GM23338 (cell line): ENCODE measurements at regions not wholly inside any gene's neighbourhood (a gene's known extent, or its start where the extent isn't known, plus 50 kb on each side); places are given as distances from the start of the nearest gene placed in this dataset.

Experiments used
- ATAC-seq: fragments of 200-7000 bp; cut with Tn5 transposase; 3 replicates; pipeline ENCODE4 v1.9.1; 2020
- DNase-seq: peaks from one replicate; pipeline ENCODE4 v3.0.0-alpha.2; 2015; ENCODE audit warnings: low spot score
- H2AFZ ChIP-seq: fragments of 200-600 bp; sonication (generic); 2 replicates; pipeline ENCODE4 v1.8.0; 2016; ENCODE audit warnings: antibody characterized with exemption, mild to moderate bottlenecking, moderate library complexity
- H3F3A ChIP-seq: fragments of 200-600 bp; sonication (generic); replicated peaks from 2 replicates; pipeline ENCODE4 v1.8.0; 2017; ENCODE audit warnings: antibody characterized with exemption, mixed run types, low read depth
- H3K27ac ChIP-seq: fragments of 200-600 bp; sonication (generic); 2 replicates; pipeline ENCODE4 v1.6.1; 2016; ENCODE audit warnings: low read depth
- H3K27me3 ChIP-seq: fragments of 200-600 bp; sonication (generic); 2 replicates; pipeline ENCODE4 v1.8.0; 2016; ENCODE audit warnings: mild to moderate bottlenecking, mixed run types, moderate library complexity; ENCODE audit not compliant: insufficient read depth
- H3K36me3 ChIP-seq: fragments of 200-600 bp; sonication (generic); 2 replicates; pipeline ENCODE4 v1.8.0; 2016; ENCODE audit warnings: mild to moderate bottlenecking; ENCODE audit not compliant: insufficient read depth
- H3K4me1 ChIP-seq: fragments of 200-600 bp; sonication (generic); 2 replicates; pipeline ENCODE4 v1.8.0; 2016; ENCODE audit warnings: mild to moderate bottlenecking, moderate library complexity; ENCODE audit not compliant: insufficient read depth
- H3K4me2 ChIP-seq: fragments of 200-600 bp; sonication (generic); 2 replicates; pipeline ENCODE4 v1.7.1; 2017; ENCODE audit warnings: mixed run types
- H3K4me3 ChIP-seq: fragments of 200-600 bp; sonication (generic); 2 replicates; pipeline ENCODE4 v1.6.1; 2016; ENCODE audit warnings: mixed run types
- H3K79me2 ChIP-seq: fragments of 200-600 bp; sonication (generic); replicated peaks from 2 replicates; pipeline ENCODE4 v1.8.0; 2017; ENCODE audit warnings: mild to moderate bottlenecking; ENCODE audit not compliant: insufficient read depth
- H3K9me2 ChIP-seq: fragments of 200-600 bp; sonication (generic); 2 replicates; pipeline ENCODE4 v1.8.0; 2017; ENCODE audit not compliant: insufficient read depth
- H4K20me1 ChIP-seq: fragments of 200-600 bp; sonication (generic); replicated peaks from 2 replicates; pipeline ENCODE4 v1.8.0; 2017; ENCODE audit warnings: mild to moderate bottlenecking; ENCODE audit not compliant: insufficient read depth
- H3K27ac Mint-ChIP-seq: 2 replicates; pipeline ENCODE4 v1.8.0; 2020; ENCODE audit warnings: inconsistent platforms, mild to moderate bottlenecking, moderate library complexity, mixed read lengths
- H3K27me3 Mint-ChIP-seq: 3 replicates; pipeline ENCODE4 v1.8.0; 2022; ENCODE audit warnings: low read depth, mild to moderate bottlenecking, moderate library complexity, mixed read lengths, inconsistent platforms; ENCODE audit not compliant: insufficient read depth, poor library complexity
- H3K36me3 Mint-ChIP-seq: 3 replicates; pipeline ENCODE4 v1.8.0; 2021; ENCODE audit warnings: low read depth, mild to moderate bottlenecking, inconsistent platforms, moderate library complexity, mixed read lengths
- H3K4me1 Mint-ChIP-seq: 3 replicates; pipeline ENCODE4 v1.8.0; 2020; ENCODE audit warnings: mild to moderate bottlenecking, inconsistent platforms, mixed read lengths
- H3K4me3 Mint-ChIP-seq: 3 replicates; pipeline ENCODE4 v1.8.0; 2021; ENCODE audit warnings: moderate library complexity, mild to moderate bottlenecking, inconsistent platforms, mixed read lengths
- H3K9me3 Mint-ChIP-seq: 3 replicates; pipeline ENCODE4 v1.8.0; 2020; ENCODE audit warnings: moderate library complexity, mild to moderate bottlenecking, inconsistent platforms, mixed read lengths
- CTCF ChIP-seq, 2 experiments: fragments of 200-600 bp in 1 of 2; sonication (generic) in 1 of 2; conservative IDR thresholded peaks; 2 replicates each; pipeline versions ENCODE4 v1.5.1 to v1.6.1; 2016 to 2017; ENCODE audit warnings: antibody characterized with exemption in 2 of 2, low read depth in 2 of 2, mild to moderate bottlenecking in 2 of 2, moderate library complexity in 1 of 2
- NANOG ChIP-seq: IDR thresholded peaks from 2 replicates; pipeline ENCODE4 v1.6.1; 2016; ENCODE audit warnings: antibody characterized with exemption, borderline replicate concordance
- ZNF331 ChIP-seq: fragments of 250-450 bp; sonication (Bioruptor Pico); IDR thresholded peaks from 2 replicates; pipeline ENCODE4 v1.5.0; 2020; ENCODE audit warnings: low read depth, mild to moderate bottlenecking, moderate library complexity
- ZNF462 ChIP-seq: fragments of 250-450 bp; sonication (Bioruptor Pico); IDR thresholded peaks from 2 replicates; pipeline ENCODE4 v1.5.0; 2020; ENCODE audit warnings: mild to moderate bottlenecking, moderate library complexity

GRCh38 chr6:23179994-23180393 is 610.6 kb downstream of the HDGFL1 start (continued):
- no peak for TF ChIP-seq CTCF (conservative IDR thresholded peaks at IDR 0.05; ENCODE audit: low read depth in 2 of 2)

GRCh38 chr6:23180504-23181293 is 611.3 kb downstream of the HDGFL1 start:
- Mint-ChIP-seq H3K27ac (no peak overlapping the region), H3K4me1 (peaks cover 18% of the 10 kb centered on the region), H3K9me3 (no peaks in the 10 kb centered on the region), H3K4me3 (no peak overlapping the region), H3K36me3 (no peaks in the 10 kb centered on the region), H3K27me3 (no peaks in the 10 kb centered on the region)
- TF ChIP-seq ZNF462 (CRISPR knock-in tag) (peak; percentile 68; the same call in 1 of the 2 replicates), ZNF331 (CRISPR knock-in tag) (no peak), NANOG (no peak)
- peak overlapping the region; percentile 29; the same call in 1 of the 2 replicates for H3K4me2 ChIP-seq
- H3K4me3 ChIP-seq = no peak overlapping the region
- no peaks in the 10 kb centered on the region for H3F3A ChIP-seq
- no peaks in the 10 kb centered on the region for H4K20me1 ChIP-seq
- no peaks in the 10 kb centered on the region for H3K79me2 ChIP-seq
- peak; percentile 58 for ATAC-seq
- peak; percentile 6 for DNase-seq
- no peaks in the 10 kb centered on the region for H3K36me3 ChIP-seq
- no peaks in the 10 kb centered on the region for H3K27me3 ChIP-seq
- peaks cover 16% of the 10 kb centered on the region for H3K4me1 ChIP-seq
- no peak overlapping the region for H3K27ac ChIP-seq
- H3K9me2 ChIP-seq = 0 out of 2 replicates have a peak, but pooled peaks cover 6% of the 10 kb centered on the region
- peak overlapping the region; percentile 97 for H2AFZ ChIP-seq
